Stimulated activated CD8-positive, alpha-beta memory T cell treated with anti-CD3 and anti-CD28 coated beads, Interleukin-15, amount 100 ng/mL, for 1 hour (primary cell): ENCODE measurements at regions not wholly inside any gene's neighbourhood (a gene's known extent, or its start where the extent isn't known, plus 50 kb on each side); places are given as distances from the start of the nearest gene placed in this dataset.
"Not testable (repeated sequence)": the region's sequence is repeated elsewhere in the genome, so short reads cannot be mapped to it uniquely, and the experiment has no call there.

Experiments
- DNase-seq: peaks from one replicate; pipeline ENCODE4 v3.0.0-alpha.2; 2020; ENCODE audit warnings: low read depth

- DNase-seq = no peak
These were observed 673.9 kb downstream of the FLRT2 start for GRCh38 chr14:86203843-86204242.

- no peak for DNase-seq
These were observed 666.5 kb downstream of the FLRT2 start for GRCh38 chr14:86196471-86196870.

GRCh38 chr14:86193756-86194155, 663.8 kb downstream of the FLRT2 start:
- no peak for DNase-seq

GRCh38 chr14:86179980-86180379, 650.0 kb downstream of the FLRT2 start:
- DNase-seq = no peak

GRCh38 chr14:86168371-86168770, 638.4 kb downstream of the FLRT2 start:
- DNase-seq = no peak

GRCh38 chr14:86166541-86166940, 636.6 kb downstream of the FLRT2 start:
- no peak for DNase-seq

GRCh38 chr14:86153480-86153879, 623.5 kb downstream of the FLRT2 start:
- no peak for DNase-seq

GRCh38 chr14:86143248-86143647, 613.3 kb downstream of the FLRT2 start:
- no peak for DNase-seq

GRCh38 chr14:86141966-86142365, 612.0 kb downstream of the FLRT2 start:
- no peak for DNase-seq

- no peak for DNase-seq
These were observed 599.5 kb downstream of the FLRT2 start for GRCh38 chr14:86129426-86129825.

GRCh38 chr14:86124328-86124727, 594.4 kb downstream of the FLRT2 start:
- DNase-seq = no peak

- DNase-seq = no peak
These were observed 586.0 kb downstream of the FLRT2 start for GRCh38 chr14:86115972-86116371.

- not testable (repeated sequence) for DNase-seq
These were observed 580.9 kb downstream of the FLRT2 start for GRCh38 chr14:86110871-86111270.

- DNase-seq = no peak
These were observed 574.8 kb downstream of the FLRT2 start for GRCh38 chr14:86104691-86105265.

- DNase-seq = no peak
These were observed 564.6 kb downstream of the FLRT2 start for GRCh38 chr14:86094512-86094911.

- no peak for DNase-seq
These were observed 561.9 kb downstream of the FLRT2 start for GRCh38 chr14:86091811-86092210.

GRCh38 chr14:86088156-86088555, 558.2 kb downstream of the FLRT2 start:
- DNase-seq = no peak

- DNase-seq = no peak
These were observed 557.4 kb downstream of the FLRT2 start for GRCh38 chr14:86087377-86087776.

GRCh38 chr14:86086962-86087361, 557.0 kb downstream of the FLRT2 start:
- no peak for DNase-seq

- no peak for DNase-seq
These were observed 554.2 kb downstream of the FLRT2 start for GRCh38 chr14:86084097-86084496.

- DNase-seq = no peak
These were observed 553.7 kb downstream of the FLRT2 start for GRCh38 chr14:86083616-86084015.

GRCh38 chr14:86072116-86072894, 542.4 kb downstream of the FLRT2 start:
- DNase-seq = no peak

- DNase-seq = no peak
These were observed 536.7 kb downstream of the FLRT2 start for GRCh38 chr14:86066651-86067050.

GRCh38 chr14:86065407-86065806, 535.5 kb downstream of the FLRT2 start:
- DNase-seq = no peak
